GM12873 (cell line): ENCODE measurements at regions not wholly inside any gene's neighbourhood (a gene's known extent, or its start where the extent isn't known, plus 50 kb on each side); places are given as distances from the start of the nearest gene placed in this dataset.

Experiments used
- CTCF ChIP-seq: IDR thresholded peaks from 2 replicates; pipeline ENCODE4 v1.5.1; 2012; ENCODE audit warnings: low read depth, mild to moderate bottlenecking, moderate library complexity, low read length, control low read depth; ENCODE audit not compliant: insufficient read depth; ENCODE audit errors: missing control alignments

DNA sequence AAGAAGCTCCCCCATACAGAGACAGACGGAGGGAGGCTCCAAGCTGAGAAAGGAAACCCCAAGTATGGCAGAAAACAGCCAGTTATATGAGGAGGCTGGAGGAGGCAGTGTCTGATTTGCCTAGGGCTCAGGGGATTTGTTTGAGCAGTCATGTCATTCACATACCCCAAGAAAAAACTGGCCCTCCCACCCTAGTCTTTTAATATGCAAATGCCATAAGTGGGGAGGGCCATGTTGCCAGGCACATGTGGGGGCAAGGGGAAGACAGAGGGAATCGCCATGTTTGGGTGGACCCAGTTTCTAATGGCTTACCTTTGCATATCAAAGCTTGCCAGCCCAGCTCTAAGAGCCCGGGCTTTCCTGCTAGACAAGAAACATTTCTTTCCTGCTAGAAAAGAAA, 1163.8 kb downstream of the TAF11L14 start:
- TF ChIP-seq CTCF = no peak

- TF ChIP-seq CTCF = no peak
Observed at GRCh38 chr5:18799482-18800128, 1165.3 kb downstream of the TAF11L14 start.

GRCh38 chr5:18800293-18801025, 1166.2 kb downstream of the TAF11L14 start:
- TF ChIP-seq CTCF = no peak

DNA sequence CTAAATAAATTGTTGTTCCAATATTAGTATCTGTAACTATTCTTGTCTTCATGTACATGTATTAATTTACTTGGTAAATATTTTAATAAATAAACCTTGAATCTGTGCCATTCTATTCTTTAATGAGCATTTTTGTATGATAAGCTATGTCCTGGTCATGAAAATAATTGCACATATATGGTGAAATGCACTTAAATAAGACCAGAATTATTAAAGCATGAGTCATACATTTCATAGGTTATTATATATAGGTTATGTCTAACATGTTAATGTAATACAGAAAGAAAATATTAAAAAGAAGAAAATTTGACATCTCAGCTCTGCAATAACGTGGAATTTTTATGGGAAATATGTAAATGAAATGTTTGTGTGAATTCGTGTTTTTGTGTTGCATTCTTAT, 1168.1 kb downstream of the TAF11L14 start:
- no peak for TF ChIP-seq CTCF

DNA sequence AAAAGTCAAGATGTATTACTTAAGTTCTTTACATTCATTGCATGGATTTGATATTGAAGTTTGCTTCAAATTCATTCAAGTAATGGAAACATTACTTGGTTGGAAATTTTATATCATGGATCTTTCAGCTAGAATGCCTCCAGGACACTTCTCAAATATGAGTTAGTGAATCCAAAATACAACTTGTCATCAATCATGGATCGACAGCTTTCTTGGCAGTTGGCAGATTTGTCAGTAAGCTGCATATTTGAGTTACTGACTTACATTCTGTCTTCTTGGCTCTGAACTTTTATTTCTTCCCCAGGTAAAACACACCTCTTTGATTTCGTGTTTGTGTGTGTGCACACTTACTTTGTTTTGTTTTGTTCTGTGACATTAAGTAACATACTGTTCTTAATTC, 1171.1 kb downstream of the TAF11L14 start:
- TF ChIP-seq CTCF = no peak

DNA sequence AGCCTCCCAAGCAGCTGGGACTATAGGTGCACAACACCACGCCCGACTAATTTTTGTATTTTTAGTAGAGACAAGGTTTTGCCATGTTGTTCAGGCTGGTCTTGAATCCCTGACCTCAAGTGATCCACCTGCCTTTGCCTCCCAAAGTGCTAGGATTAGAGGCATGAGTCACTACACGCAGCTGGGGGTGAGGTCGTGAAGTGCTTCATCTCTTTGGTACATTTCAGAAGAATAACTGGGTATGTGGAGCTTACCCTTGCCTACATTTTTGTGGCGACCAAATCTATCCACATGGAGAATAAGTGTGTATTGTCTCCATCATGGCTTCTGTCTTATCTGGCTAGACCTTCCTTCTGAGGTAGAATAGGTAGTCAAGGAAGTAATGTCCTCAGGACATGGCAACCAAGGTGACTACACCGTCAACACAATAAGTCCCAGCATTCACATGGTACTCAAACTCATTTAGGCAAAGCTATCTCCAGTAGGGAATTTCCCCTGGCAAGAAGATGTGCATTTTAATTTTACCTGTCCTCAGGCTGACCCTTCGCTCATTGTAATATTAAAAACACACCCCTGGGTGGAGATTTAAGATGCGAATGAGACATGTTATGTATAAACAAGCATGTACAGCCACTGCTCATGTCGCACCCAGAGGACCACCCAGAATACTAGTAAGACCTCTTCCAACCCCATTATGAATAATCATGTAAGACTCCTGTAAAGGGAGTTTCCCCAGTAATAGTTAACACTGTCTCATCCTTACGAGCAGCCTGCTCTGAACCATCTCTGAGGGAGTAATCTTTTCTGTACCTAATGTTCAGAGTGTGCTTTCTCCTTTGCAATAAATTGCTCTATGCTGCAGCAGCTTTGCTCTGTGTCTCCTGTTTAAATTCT, 1173.2 kb downstream of the TAF11L14 start:
- TF ChIP-seq CTCF = no peak

GRCh38 chr5:18811661-18812060, 1176.3 kb downstream of the CDH18 start:
- no peak for TF ChIP-seq CTCF
